ENCODE measurements at regions not wholly inside any gene's neighbourhood (a gene's known extent, or its start where the extent isn't known, plus 50 kb on each side); places are given as distances from the start of the nearest gene placed in this dataset.

DNA sequence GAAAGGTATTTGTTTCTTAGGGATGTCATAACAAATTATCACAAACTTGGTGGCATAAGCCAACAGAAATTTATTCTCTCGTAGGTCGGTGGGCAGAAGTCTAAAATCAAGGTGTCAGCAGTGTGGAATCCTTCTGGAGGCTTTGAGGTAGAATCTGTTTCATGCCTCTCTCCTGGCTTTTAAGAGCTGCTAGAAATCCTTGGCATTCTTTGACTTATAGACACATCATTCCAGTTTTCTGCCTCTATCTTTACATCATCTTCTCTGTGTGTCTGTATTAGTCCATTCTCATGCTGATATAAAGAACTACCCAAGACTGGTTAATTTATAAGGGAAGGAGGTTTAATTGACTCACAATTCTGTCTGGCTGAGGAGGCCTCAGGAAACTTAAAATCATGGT, 488.1 kb upstream of the PAPPA start:
- TF ChIP-seq POLR2AphosphoS5 (IDR thresholded peaks at IDR 0.05; ENCODE audit: low read depth, low read length) (no peak), EP300 (IDR thresholded peaks at IDR 0.05; ENCODE audit: borderline replicate concordance in 1 of 2, low read depth in 1 of 2, low read length in 1 of 2) (no peak), RFX5 (IDR thresholded peaks at IDR 0.05; ENCODE audit: low read length) (no peak), GABPA (IDR thresholded peaks at IDR 0.05; ENCODE audit: low read depth) (no peak), RAD21 (IDR thresholded peaks at IDR 0.05; ENCODE audit: low read length) (no peak), CTCF (IDR thresholded peaks at IDR 0.05) (no peak)

All from SK-N-SH (cell line).